Epithelial cell of esophagus (primary cell): ENCODE measurements at regions not wholly inside any gene's neighbourhood (a gene's known extent, or its start where the extent isn't known, plus 50 kb on each side); places are given as distances from the start of the nearest gene placed in this dataset.

Experiments used
- DNase-seq: peaks from one replicate; pipeline ENCODE4 v3.0.0; 2010; ENCODE audit warnings: low read depth
- H3K4me3 ChIP-seq: 2 replicates; pipeline ENCODE4 v1.5.1; 2011; ENCODE audit warnings: mild to moderate bottlenecking, low read length, control low read depth
- TF ChIP-seq, protein P1 (sequence below): IDR thresholded peaks from 2 replicates; pipeline ENCODE4 v1.5.1; 2011; ENCODE audit warnings: low read depth, mild to moderate bottlenecking, low read length, control low read depth, inconsistent platforms; ENCODE audit not compliant: insufficient read depth; ENCODE audit errors: missing control alignments

DNA sequence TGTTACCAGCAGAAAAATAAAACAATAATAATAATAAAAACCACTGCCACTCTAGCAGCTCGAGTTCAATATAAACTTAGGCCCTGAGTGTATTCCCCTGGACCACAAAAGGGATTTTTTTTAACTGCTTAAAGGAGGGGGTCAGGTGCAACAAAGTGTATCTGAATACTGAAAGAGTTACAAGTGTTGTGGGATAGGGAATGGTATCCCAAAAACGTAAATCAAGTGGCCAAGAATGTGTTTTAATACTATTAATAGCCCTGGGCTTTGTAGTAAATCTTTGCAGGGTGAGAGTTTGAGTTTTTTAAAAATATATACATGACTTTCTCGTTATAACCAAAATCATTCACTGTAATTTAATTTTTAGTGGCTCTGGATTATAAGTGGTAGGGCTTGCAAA is 860.1 kb upstream of the INTU start:
- DNase-seq: no peak
- TF ChIP-seq, protein P1, sequence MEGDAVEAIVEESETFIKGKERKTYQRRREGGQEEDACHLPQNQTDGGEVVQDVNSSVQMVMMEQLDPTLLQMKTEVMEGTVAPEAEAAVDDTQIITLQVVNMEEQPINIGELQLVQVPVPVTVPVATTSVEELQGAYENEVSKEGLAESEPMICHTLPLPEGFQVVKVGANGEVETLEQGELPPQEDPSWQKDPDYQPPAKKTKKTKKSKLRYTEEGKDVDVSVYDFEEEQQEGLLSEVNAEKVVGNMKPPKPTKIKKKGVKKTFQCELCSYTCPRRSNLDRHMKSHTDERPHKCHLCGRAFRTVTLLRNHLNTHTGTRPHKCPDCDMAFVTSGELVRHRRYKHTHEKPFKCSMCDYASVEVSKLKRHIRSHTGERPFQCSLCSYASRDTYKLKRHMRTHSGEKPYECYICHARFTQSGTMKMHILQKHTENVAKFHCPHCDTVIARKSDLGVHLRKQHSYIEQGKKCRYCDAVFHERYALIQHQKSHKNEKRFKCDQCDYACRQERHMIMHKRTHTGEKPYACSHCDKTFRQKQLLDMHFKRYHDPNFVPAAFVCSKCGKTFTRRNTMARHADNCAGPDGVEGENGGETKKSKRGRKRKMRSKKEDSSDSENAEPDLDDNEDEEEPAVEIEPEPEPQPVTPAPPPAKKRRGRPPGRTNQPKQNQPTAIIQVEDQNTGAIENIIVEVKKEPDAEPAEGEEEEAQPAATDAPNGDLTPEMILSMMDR: no peak
- no peak overlapping the region for H3K4me3 ChIP-seq

DNA sequence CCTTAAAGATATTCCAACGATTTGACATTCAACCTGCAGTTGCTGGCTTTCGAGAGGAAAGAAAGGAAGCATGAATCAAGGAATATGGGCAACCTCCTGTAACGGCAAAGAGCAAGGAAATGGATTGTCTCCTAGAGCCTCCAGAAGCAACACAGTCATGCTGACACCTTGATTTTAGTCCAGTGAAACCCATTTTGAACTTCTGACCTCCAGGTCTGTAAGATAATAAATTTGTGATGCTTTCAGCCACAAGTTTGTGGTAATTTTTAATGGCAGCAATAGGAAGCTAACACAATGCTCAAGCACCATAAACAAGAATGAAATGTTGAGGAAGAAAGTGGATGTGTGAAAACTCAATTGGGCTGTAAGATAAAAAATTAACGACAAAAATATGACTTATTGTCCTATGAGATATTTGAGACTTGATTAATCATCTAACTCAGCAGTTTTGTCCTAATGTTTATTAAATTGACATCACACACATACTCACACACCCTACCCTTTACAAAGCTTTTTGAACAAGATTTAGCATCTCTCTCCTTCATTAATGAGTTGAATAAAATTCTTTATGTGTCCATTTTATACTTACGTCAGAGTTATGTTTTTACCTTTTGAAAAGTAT is 857.2 kb upstream of the INTU start:
- TF ChIP-seq, protein P1: no peak
- no peak for DNase-seq
- H3K4me3 ChIP-seq: no peak overlapping the region

DNA sequence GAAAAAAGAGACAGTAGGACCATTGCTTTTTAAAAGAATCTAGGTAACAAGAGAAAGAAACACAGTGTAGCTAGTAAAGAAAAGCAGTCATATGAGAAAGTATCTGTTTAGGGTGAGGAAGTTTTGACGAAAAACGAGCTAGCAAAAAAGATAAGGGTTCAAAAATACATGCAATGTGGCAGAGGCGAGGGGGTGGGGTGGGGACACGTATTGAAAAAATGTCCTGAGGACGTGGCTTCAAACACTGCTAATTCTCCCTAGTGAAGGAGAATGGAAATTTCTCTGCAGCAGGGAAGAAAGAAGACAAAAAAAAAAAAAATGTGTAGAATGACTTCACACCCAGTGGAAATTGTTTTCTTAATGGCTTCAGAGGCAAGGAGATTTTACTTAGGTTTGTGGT is 856.4 kb upstream of the INTU start:
- TF ChIP-seq, protein P1: no peak

DNA sequence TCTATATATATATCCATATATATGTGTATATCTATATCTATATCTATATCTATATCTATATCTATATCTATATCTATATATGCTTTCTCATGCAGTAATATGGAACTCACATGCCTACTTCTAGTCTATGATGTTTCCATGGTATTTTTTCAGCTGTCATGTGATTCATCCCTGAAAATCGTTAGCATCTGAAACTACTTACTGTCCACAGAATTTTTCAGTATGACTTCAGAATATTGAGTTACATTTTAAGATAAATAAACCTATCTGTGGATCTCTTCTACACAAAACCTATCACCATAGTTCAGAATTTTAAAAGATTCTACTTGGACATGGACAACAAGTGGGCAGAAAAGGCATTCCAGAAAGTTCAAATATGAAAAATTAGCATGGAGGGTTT is 855.1 kb upstream of the INTU start:
- peak; percentile 20 for DNase-seq
- no peak overlapping the region for H3K4me3 ChIP-seq
- TF ChIP-seq, protein P1: no peak

More for the DNA sequence above, 856.4 kb upstream of the INTU start:
- no peak overlapping the region for H3K4me3 ChIP-seq
- no peak for DNase-seq

DNA sequence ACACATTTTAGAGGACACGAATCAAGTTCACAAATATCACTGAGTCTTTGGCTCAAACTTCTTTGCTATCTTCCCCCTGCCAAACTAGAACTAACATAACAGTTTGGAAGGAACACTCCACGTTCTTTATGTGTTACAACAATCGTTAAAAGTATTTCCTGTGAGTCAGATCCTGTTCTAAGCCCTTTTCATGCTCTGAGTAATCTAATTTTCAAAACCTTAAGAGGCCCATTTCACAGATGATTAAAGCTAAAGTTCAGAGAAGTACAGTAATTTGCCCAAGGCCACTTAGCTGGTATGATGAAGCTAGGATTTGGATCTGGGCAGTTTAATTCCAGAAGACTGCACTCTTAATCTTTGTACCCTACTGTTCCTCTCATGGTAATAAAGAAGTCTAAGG is 854.4 kb upstream of the INTU start:
- DNase-seq: peak; percentile 64
- TF ChIP-seq, protein P1: no peak
- H3K4me3 ChIP-seq: no peak overlapping the region

DNA sequence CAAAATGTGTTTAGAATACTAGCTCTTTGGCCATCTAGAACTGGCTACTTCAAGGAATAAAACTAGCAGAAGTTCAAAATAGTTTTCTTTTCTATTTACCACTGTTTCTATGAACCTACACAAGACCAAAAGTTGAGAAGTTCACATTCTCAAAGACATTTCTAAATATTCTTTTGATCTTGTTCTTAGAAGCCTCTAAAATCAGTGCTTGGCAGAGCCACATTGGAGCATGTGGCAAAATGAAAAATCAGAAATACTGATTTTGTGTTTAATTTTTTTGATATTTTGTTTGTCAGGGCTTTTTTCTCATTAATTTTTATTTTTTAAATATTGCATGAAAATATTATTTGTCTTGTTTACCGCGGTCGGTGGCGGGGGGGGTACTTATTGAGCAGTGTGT is 853.8 kb upstream of the INTU start:
- H3K4me3 ChIP-seq: no peak overlapping the region
- TF ChIP-seq, protein P1: no peak
- DNase-seq: no peak
